COR-L47 (cell line): ENCODE measurements at regions not wholly inside any gene's neighbourhood (a gene's known extent, or its start where the extent isn't known, plus 50 kb on each side); places are given as distances from the start of the nearest gene placed in this dataset.

Experiments
- DNase-seq: peaks from one replicate; lab custom pipeline; 2025; lab: John Stamatoyannopoulos, UW

DNA sequence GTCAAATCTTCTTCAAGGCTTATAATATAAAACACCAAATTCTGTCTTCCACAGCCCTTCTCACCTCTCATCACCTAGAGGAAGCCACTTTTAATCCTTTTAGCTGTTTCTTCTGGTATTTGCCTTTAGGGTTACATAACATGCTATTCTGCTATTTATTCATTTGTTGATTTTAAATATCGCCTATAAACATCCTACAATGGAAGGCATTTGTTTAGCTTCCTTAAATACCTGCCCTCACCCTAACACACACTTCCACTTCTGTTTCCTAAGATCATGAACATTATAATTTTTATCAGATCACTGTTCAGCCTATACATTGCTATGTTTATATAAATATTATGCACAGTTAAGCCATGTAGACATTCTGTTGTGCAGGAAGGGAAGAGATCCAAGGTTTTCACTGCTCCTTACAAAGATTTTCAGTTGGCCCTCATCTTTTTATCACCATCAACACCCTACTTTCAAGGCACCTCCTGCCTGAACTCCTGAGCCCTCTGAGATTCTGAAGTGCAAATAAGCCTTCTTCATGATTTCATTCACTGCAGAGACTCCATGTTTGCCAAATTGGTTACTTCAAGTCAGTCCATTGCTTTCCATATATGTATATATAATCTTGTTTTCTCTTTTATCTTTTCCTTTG, 356.9 kb upstream of the ACTBL2 start:
- no peak for DNase-seq

DNA sequence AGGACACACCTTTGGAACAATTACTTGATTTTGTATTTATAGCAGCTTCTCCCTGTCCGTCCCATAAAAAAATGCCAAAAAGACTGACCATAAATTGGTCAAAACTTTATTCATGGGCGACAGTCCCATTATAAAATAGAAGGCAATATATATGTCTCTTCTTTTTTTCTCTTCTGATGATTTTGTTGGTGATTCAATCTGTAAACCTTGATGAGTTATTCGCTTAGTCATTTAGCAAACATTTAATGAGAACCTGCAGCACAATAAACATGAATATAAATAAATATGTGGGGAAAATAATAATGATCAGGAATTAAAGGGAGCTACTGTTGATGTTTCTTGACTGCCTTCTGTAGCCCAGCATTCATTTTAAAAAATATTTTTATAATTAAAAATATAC, 356.4 kb upstream of the ACTBL2 start:
- no peak for DNase-seq

DNA sequence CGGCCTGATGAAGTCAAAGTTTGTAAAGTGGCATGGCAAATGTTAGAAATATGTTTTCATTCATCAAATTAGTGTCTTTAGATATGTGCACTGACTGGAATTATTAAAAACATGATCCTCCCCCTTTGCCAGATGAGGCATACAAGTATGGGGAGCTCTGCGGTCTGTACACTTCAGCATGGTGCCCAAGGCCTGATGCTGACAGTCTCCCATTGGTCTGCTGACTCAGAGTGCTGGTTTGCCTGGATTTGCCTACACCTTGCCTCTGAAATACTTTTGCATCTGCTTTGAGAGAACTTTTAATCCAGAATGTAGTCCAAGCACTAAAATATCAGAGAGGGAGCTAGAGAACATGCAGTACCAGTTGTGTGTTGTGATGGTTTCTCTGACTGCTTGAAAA, 354.3 kb upstream of the ACTBL2 start:
- no peak for DNase-seq

DNA sequence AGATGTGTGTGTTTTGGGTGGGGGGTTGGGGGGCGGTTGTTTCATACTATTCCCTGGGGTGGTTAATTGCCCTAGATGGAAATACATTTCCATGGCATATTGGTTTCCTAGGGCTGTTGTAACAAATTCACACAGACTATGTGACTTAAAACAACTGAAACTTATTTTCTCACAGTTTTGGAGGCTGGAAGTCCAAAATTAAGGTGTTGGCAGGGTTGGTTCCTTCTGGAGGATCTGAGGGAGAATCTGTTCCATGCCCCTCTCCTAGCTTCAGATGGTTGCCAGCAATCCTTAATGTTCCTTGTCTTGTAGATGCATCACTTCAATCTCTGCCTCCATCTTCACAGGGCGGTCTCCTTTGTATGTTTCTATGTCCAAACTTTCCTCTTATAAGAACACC, 353.7 kb upstream of the ACTBL2 start:
- no peak for DNase-seq

DNA sequence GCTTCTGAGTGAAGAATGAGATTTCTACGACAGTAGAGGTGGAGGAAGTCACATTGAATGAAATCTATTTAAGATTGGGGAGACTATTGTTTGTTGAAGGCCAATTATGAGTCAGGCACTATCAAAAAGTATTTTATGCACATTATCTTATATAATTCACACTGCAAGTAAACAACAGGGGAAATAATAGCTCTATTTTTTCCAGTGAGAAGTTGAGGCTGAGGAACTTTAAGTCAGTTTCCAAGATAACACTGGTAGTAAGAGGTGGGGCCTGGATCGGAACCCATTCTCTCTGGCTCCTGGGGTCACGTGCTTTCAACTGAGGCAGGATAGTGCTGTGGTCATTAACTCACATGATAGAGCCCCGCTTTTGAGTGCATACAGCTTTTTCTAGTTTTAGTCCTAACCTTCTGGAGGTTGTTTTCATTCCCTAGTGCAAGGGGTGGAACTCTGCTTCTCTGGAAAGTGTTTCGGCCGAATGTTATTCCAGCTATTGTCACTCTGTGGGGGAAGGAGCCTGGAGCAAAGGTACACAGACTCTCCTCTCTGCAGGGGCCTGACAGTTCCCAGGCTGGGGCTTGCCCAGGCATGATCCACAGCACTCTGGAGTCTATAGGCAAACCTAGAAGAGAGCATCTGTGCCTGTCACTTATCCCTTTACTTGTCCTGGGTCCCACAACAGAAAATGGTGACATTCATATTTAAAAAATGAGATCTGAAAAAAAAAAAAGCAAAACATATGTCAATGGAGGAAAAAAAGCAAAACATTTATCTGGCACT, 352.4 kb upstream of the ACTBL2 start:
- peak; percentile 76 for DNase-seq

DNA sequence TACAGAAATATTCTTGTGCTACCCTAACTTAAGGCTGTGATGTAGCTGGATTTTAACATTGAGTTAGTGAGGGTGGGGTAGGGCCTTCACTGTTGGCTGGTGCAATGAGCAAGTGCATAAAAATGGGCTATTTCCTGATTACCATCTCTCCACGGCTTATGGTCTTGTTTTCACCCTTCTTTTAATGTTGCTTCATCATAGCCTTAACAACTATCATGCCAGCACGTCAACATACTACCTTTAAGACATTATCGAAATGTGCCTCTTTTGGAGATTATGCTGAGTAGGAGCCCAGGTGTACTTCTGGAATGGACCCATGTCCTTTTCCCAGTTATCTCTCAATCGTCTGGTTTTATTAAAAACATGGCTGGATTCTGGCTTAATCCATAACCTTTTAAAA, 350.9 kb upstream of the ACTBL2 start:
- DNase-seq: no peak

DNA sequence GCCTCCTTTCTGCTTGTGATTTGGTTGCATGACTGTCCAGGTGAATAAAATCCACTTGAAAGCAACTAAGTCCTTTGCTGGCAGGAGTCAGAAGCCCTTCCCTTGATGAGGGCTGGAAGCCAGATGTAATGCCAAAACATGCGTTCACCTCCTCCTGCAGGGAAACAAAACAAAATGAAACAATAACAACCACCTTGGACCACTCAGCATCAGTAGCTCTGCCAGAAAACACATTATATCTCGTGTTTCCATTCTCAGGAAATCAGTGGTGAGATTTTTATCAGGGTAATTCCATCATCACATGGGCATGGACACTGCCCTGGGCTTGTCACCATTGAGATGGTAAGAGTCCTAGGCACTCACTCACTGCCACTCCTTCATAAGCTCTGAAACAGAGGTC, 350.3 kb upstream of the ACTBL2 start:
- DNase-seq: no peak

DNA sequence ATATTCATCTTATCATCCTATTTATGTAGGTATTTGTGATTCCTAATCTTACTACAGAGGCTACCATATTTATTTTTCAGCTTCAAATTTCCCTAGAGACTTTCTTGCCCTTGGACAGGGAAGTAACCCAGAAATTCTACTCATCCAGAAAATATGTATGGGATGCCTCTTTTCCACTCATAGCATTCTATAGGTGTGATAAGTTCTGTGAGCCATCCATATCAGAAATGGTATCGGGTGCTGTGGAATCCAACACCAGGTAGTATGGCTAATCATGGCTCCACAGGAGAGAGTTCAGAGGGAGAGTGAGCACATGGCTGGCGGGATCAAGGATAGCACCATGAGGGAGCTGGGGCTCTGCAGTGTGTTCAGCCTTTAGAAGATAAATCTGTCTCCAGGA, 349.3 kb upstream of the ACTBL2 start:
- DNase-seq: no peak

DNA sequence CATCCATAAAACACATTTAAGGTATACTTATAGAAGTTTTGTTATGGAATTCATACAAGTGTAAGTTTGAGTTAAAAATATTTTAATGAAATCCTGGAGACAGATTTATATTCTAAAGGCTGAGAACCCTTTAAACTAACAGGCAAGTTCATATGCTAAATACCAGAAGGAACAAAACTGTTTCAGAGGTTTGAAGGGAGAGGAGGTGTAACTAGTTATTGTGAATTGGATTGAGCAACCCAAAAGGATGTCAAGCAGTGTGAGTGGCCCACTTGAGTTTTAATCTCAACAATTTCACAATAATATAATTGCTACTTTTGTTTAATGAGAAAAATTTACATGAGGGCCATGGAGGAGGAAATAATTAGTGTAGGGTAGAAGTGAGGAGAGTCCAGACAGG, 348.5 kb upstream of the ACTBL2 start:
- DNase-seq: no peak

DNA sequence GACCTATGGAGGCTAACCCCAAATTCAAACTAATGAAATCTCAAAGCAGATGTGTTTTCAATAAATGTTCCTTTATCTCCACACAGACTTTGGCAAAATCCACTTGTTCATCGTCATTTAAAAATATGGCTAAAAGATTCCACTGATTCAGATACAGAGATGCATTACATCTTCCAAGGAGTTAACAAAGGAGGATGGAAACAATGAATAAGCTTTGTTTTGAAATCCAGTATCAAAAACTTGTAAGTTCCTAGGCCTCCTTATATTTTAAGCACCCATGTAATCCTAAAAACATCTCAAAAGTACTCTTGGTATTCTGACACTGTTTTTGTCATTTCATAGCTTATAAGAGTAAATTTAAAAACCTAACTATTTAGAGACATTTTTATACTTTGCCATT, 345.6 kb upstream of the ACTBL2 start:
- DNase-seq: no peak

DNA sequence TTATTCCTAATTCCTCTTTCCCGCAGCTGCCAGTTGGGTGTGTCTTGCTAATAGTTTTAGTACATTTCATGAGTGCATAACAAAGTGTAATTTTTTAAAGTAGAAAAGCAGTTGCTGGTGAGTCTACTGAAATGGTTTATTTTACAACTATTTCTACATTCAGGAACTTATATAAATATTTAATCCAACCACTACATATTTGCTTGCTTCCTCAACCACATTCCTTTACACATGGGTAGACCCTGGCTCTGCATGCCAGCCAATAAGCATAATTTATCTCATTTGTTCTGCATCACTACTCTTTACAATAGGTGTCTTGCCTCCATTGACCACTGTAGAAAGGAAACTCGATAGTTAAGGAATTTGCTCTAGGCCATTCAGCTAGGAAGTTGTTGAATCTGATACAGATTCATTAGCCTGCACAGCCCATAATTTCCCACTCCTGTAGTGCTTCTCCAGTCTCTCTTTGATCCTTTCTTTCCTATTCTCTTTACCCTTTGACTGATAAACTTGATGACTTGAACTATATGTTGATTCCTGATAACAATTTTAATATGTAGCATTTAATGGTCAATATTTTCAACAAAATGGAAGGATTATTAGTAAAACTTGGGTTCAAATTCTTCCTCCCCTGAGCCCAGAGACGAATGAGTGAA, 342.5 kb upstream of the ACTBL2 start:
- DNase-seq: no peak

DNA sequence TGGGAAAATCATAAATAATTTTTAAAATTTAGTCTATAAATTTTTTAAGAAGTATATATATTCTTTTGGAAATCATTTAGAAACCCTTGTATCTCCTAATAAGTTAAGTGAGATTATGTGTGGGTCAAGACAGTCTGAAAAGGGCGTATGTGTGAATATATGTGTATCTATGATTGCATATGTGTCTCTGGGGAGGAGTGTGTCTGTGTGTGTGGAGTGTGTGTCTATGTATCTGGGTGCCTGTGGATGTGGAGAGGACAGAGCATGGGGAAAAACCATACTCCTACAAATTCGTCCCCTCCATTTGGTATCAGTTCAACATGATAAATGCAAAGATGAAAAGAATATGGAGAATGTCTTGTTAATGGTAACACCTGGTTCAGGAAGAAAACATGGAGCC, 342.0 kb upstream of the ACTBL2 start:
- no peak for DNase-seq

DNA sequence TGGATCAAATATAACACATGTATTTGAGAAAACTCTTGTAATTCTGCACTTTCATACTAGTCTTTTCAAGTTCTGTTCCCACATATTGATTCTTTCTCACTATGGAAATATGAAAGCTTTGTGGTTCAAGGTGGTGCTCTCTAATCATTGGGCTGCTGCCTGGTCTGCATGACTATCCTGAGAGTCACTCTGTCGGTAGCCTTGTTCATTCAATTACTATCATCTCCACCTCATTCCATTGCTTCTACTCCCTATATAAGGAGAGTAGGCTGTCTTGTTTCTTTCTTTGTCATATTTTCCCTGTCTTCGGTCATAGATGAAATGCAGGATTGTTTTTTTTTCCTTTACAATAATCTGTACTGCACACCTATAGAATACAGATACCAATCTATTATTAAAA, 341.4 kb upstream of the ACTBL2 start:
- DNase-seq: no peak

DNA sequence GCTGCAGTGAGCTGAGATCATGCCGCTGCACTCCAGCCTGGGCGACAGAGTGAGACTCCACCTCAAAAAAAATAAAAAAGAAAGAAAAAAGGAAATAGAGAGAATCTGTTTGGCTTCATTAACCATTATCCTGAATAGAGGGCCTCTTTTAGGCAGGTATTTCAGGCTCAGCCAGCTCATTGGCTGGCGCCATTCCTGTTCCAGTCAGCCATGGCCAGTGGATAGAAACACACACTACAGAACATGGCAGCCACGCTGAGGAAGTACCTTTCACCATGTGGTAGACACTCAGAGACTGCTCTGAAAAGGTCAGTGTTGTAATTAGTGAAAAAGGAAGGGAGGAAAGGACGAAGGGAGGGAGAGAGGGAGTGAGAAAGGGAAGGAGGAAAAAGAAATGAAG, 340.0 kb upstream of the ACTBL2 start:
- DNase-seq: no peak

DNA sequence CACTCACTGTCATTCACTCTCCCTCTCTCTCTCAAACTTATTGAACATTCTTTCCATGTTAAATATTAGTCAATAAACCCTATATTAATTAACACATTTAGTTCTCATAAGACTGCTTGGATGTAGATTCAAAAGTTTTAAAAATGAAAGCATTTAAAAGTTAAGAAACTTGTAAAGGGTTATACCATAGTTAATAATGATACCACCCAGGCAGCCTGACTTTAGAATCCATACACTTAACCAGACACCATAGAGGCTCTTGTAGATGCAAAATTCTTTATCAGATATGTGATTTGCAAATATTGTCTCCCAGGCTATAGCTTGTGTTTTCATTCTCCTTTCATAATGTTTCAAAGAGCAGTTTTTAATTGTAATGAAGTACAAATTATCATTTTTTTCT, 335.8 kb upstream of the ACTBL2 start:
- no peak for DNase-seq

DNA sequence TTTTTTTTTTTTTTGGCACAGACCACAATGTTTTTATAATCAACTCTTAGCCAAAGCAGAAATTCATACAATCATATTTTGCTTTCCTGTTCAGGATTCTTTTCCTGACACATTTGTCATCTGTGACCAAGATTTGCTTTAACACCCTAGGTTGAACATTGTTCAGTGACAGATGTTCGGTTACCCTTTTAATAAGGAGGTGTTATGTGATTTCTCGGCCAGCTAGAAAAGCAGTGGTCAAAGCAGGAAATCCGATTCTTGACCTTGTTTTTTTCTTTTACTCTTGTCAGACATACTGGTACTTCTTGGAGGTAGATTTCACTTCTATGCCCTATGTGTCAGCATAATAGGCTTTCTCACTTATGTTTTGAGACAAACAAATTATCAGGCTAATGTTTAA, 335.3 kb upstream of the ACTBL2 start:
- no peak for DNase-seq

DNA sequence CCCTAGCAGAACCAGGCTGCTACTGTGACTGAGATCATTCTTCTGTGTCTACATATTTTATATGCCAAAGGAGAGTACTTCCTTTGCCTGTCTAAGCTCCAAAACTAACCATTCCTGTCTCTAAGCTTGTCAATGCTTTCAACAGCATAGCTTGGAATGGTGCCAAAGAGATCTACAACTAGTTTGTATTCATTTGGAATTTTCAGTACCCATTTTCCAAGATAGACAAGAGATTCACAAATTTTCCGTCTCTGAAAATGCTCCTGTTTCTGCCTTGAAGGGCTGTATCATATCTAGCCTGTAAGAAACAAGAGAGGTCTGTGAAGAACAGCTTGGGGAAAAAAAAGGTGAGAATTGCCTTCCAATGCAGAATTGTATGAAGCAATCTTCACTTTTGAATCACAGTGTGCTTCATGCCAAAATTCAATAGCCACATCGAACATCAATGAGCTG, 334.4 kb upstream of the ACTBL2 start:
- no peak for DNase-seq

DNA sequence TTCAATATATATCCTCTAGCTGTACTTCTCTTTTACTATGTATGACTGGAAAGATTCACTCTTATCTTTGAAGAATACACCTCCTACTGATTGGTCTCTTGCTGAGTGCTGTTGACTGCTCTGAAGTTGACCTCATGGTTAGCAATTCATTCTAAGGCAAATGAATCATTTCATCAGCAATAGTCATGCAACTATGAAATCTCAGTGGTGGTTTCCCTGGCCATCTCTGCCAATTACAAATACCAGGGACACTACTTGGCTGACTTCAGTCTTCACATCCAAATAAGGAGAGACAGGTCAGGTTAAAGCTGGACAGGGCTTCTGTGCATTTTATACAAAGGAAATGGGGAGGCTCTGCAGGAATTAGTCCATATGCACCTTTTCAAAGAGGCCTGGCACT, 333.5 kb upstream of the ACTBL2 start:
- DNase-seq: no peak

DNA sequence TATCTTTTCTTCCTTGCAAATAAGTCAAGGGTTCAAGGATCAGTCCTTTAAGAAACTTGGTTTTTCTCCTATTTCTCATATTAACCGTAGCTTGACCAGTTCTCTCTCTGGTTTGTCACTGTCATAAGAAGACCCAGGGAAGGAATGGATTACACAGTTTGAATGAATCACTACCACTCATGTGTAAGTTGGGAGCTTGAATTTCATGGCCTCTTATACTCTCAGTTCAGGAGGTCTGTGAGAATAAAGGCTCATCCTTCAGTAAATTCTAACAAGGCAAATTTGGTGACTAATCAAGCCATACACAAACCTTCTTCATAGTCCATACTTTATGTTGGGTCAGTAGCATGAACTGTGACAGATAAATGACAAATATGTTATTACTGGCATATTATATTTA, 323.1 kb upstream of the ACTBL2 start:
- DNase-seq: no peak

DNA sequence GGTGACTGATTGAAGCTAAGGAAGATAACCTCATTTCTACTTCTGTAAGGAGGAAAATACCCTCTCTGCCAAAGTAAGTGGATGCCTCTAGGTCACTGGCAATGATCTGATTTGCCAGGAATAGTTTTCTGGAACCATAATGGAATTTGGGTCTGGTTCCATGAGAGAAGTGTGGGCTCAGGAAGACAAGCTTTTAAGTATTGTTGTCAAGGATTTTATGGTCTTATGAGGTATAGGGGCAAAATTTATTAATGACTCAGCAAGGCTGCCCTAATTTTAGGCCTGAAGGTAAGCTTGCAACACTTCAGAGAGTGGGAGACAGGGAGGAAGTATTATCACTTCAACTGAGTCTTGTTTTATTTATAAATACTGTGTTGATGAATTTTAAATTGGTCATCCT, 322.6 kb upstream of the ACTBL2 start:
- DNase-seq: no peak

DNA sequence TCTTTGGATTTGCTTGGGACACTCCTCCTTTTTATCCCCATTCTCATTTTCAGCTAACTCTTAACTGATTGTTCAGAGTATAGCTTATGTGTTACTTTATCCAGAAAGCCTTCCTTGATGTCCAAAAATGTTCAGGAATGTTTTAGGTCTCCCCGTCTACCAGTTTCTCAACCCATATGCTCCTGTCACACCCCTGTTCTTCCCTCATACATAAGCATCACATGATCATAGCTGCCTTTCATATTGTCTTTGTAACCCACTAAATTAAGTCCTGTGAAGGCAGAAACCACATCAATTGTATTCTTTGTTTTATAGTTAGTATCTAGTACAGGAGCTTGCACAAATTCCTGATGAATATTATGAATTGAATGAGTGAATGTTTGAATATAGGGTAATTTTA, 321.9 kb upstream of the ACTBL2 start:
- no peak for DNase-seq

DNA sequence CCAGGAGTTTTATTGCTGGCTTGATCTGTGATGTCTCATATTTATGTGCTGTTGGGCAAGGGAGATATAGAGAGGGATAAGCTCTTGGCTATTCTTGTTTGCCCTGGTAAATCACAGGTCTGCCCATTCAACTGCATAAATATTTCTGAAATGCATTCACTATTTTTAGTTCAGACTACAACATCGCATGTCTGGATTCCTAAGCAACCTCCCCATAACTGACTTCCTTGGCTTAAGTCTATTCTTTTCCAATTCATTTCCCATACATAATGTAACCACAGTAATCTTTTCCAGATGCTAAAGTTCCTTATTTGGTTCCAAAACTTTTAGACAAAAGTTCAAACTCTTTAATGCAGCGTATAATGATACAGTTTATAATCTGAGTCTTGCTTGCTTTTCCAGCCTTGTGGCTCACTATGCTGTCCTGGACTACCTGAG, 321.4 kb upstream of the ACTBL2 start:
- no peak for DNase-seq

DNA sequence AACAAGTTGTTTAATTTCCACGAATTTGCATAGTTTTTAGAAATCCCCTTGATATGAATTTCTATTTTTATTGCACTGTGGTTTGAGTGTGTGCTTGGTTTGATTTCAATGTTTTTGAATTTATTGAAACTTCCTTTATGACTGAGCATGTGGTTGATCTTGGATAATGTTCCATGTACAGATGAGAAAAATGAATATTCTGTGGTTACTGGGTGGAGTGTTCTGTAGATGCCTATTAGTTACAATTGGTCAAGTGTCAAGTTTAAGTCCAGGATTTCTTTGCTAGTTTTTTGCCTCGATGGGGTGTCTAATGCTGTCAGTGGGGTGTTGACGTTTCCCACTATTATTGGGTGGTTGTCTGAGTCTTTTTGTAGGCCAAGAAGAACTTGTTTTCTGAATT, 319.5 kb upstream of the ACTBL2 start:
- no peak for DNase-seq
